ENCODE measurements at regions not wholly inside any gene's neighbourhood (a gene's known extent, or its start where the extent isn't known, plus 50 kb on each side); places are given as distances from the start of the nearest gene placed in this dataset.

- no peak for TF ChIP-seq CTCF (conservative IDR thresholded peaks at IDR 0.05 in 1 of 2, IDR thresholded peaks at IDR 0.05 in 1 of 2; ENCODE audit: low read depth in 1 of 2, low read length in 2 of 2)
- no peak for TF ChIP-seq EZH2 (IDR thresholded peaks at IDR 0.05; ENCODE audit: low read length, missing control alignments)
These were observed 612.3 kb downstream of the BNC2 start for GRCh38 chr9:16258191-16258590.

Data from fibroblast of lung (primary cell).